ENCODE measurements at regions not wholly inside any gene's neighbourhood (a gene's known extent, or its start where the extent isn't known, plus 50 kb on each side); places are given as distances from the start of the nearest gene placed in this dataset.

- TF ChIP-seq, protein P1, sequence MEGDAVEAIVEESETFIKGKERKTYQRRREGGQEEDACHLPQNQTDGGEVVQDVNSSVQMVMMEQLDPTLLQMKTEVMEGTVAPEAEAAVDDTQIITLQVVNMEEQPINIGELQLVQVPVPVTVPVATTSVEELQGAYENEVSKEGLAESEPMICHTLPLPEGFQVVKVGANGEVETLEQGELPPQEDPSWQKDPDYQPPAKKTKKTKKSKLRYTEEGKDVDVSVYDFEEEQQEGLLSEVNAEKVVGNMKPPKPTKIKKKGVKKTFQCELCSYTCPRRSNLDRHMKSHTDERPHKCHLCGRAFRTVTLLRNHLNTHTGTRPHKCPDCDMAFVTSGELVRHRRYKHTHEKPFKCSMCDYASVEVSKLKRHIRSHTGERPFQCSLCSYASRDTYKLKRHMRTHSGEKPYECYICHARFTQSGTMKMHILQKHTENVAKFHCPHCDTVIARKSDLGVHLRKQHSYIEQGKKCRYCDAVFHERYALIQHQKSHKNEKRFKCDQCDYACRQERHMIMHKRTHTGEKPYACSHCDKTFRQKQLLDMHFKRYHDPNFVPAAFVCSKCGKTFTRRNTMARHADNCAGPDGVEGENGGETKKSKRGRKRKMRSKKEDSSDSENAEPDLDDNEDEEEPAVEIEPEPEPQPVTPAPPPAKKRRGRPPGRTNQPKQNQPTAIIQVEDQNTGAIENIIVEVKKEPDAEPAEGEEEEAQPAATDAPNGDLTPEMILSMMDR (IDR thresholded peaks at IDR 0.05; ENCODE audit: borderline replicate concordance, control extremely low read depth, extremely low read depth, insufficient read depth, missing control alignments), result no peak
- in situ Hi-C loops (cut with MboI; ENCODE audit: low sequenced_read_pairs, unreplicated experiment), result no loop called here
- no peak for DNase-seq (ENCODE audit: low spot score)
Measured at GRCh38 chr2:52632543-52632942, 1135.1 kb upstream of the CHAC2 start.

DNA sequence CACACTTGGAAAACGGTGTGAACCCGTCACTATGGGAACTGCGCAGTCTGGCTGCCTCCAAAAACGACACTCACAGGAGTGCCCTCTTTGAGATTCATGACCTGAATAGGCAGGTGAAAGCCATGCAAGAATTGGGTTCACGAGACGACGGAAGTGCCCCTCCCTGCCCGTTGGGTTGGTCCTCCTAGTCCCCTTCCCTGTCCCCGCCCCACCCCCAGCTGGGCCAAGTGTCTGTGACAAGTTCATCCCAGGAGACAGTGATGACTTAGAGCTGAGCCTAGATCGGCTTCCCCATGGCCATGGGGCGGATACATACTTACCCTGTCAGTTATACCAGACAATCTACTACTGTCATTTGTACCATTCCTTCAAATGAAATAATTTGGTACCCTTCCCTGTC is 1137.7 kb upstream of the CHAC2 start:
- TF ChIP-seq, protein P1 (IDR thresholded peaks at IDR 0.05; ENCODE audit: borderline replicate concordance, control extremely low read depth, extremely low read depth, insufficient read depth, missing control alignments), result no peak
- DNase-seq (ENCODE audit: low spot score), result no peak
- in situ Hi-C loops (cut with MboI; ENCODE audit: low sequenced_read_pairs, unreplicated experiment), result no loop called here

DNA sequence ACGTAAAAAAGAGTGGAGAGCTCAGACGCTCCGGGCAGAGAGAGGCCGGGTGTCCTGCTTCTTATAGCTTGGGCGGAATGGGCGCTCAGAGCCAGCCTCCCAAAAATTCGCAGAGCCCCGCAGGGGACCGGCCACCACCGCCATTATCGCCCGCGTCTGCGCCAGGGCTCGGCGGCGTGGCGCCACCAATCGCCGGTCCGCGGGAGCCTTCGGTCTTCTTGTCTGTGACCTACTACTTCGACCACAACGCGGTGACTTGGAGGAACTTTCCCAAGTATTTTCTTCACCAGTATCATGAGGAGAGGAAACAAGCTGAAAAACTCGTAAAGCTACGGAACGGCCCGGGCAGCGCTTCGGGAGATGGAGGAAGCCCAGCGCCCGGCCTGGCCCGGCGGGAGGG is 1138.1 kb upstream of the CHAC2 start:
- no peak for DNase-seq (ENCODE audit: low spot score)
- in situ Hi-C loops (cut with MboI; ENCODE audit: low sequenced_read_pairs, unreplicated experiment), result no loop called here
- TF ChIP-seq, protein P1 (IDR thresholded peaks at IDR 0.05; ENCODE audit: borderline replicate concordance, control extremely low read depth, extremely low read depth, insufficient read depth, missing control alignments), result no peak

DNA sequence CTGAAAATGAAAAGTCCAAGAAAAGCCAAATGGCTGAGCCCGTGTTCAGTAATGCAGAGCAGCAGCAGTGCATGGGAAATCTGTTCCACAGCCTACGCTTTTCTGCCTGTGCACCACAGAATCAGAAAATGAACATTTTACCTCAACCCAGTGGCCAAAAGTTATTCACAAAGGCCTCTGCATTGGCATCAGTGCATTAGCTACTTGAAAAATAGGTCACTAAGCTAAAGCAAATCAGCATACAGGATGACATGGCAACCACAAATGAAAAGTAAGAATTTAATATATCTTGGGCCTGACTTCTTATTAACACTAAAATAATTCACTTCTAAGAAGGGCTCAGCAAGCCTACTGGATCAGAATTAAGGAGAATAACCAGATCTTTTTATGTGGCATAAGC is 1145.3 kb upstream of the CHAC2 start:
- no peak for DNase-seq (ENCODE audit: low spot score)
- TF ChIP-seq, protein P1 (IDR thresholded peaks at IDR 0.05; ENCODE audit: borderline replicate concordance, control extremely low read depth, extremely low read depth, insufficient read depth, missing control alignments), result no peak
- in situ Hi-C loops (cut with MboI; ENCODE audit: low sequenced_read_pairs, unreplicated experiment), result no loop called here

- in situ Hi-C loops (cut with MboI; ENCODE audit: low sequenced_read_pairs, unreplicated experiment), result no loop called here
- DNase-seq (ENCODE audit: low spot score), result no peak
- TF ChIP-seq, protein P1 (IDR thresholded peaks at IDR 0.05; ENCODE audit: borderline replicate concordance, control extremely low read depth, extremely low read depth, insufficient read depth, missing control alignments), result no peak
Measured at GRCh38 chr2:52613064-52613463, 1154.5 kb upstream of the CHAC2 start.

- in situ Hi-C loops (cut with MboI; ENCODE audit: low sequenced_read_pairs, unreplicated experiment), result no loop called here
- TF ChIP-seq, protein P1 (IDR thresholded peaks at IDR 0.05; ENCODE audit: borderline replicate concordance, control extremely low read depth, extremely low read depth, insufficient read depth, missing control alignments), result no peak
- no peak for DNase-seq (ENCODE audit: low spot score)
Measured at GRCh38 chr2:52611759-52612158, 1155.8 kb upstream of the CHAC2 start.

DNA sequence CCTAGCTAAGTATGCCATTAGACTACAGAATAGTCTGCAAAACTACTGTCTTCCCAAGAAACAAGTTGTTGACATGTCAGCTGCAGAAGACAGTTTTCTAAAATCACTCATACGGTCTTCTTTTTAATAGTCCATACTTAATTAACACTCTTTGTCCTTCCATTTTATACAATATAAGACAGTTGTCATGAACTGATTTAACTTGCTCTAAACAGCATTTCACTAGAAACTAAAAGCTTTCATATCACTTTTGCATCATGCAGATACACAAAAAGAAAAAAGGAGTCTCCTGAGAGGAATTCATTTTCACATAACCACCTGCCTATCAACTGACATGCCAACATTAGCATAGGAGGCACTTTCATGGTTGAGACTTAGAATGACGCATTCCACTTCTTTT is 1159.6 kb upstream of the CHAC2 start:
- in situ Hi-C loops (cut with MboI; ENCODE audit: low sequenced_read_pairs, unreplicated experiment), result no loop called here

More for the DNA sequence above, 1159.6 kb upstream of the CHAC2 start:
- TF ChIP-seq, protein P1 (IDR thresholded peaks at IDR 0.05; ENCODE audit: borderline replicate concordance, control extremely low read depth, extremely low read depth, insufficient read depth, missing control alignments), result no peak
- DNase-seq (ENCODE audit: low spot score), result no peak
